Suprapubic skin (tissue), 4 donors: ENCODE measurements at regions not wholly inside any gene's neighbourhood (a gene's known extent, or its start where the extent isn't known, plus 50 kb on each side); places are given as distances from the start of the nearest gene placed in this dataset.

Experiments
- CTCF ChIP-seq, 2 donors: fragments of 200-600 bp in 1 of 2; fragments of 450-650 bp in 1 of 2; sonication (generic) in 1 of 2; IDR thresholded peaks; one replicate each; pipeline ENCODE4 v1.5.1; 2016 to 2019; ENCODE audit warnings: antibody characterized with exemption in 2 of 2, mild to moderate bottlenecking in 1 of 2, moderate library complexity in 1 of 2
- EP300 ChIP-seq: sonication (generic); formaldehyde crosslinking; IDR thresholded peaks from one replicate; pipeline ENCODE4 v1.6.1; 2017; ENCODE audit warnings: antibody characterized with exemption
- POLR2A ChIP-seq, 2 donors: fragments of 450-650 bp; IDR thresholded peaks; one replicate each; pipeline ENCODE4 v1.6.1; 2017; ENCODE audit warnings: antibody characterized with exemption in 2 of 2, mild to moderate bottlenecking in 2 of 2, moderate library complexity in 2 of 2
- POLR2AphosphoS5 ChIP-seq, 3 donors: sonication (generic); formaldehyde crosslinking; IDR thresholded peaks; one replicate each; pipeline ENCODE4 v1.6.1; 2017; ENCODE audit warnings: antibody characterized with exemption in 3 of 3

GRCh38 chr4:102402223-102402622, 56.9 kb upstream of the SLC39A8 start:
- TF ChIP-seq CTCF (IDR thresholded peaks at IDR 0.05) (no peak), POLR2A (IDR thresholded peaks at IDR 0.05) (no peak), EP300 (no peak), POLR2AphosphoS5 (IDR thresholded peaks at IDR 0.05) (no peak)
